ENCODE measurements at regions not wholly inside any gene's neighbourhood (a gene's known extent, or its start where the extent isn't known, plus 50 kb on each side); places are given as distances from the start of the nearest gene placed in this dataset.

GRCh38 chr7:46580766-46581165 lies 659.7 kb upstream of the IGFBP3 start:
- DNase-seq, result no peak
- H4K20me1 ChIP-seq (ENCODE audit: control insufficient read depth, insufficient read depth, low read length, poor library complexity, severe bottlenecking), result no peaks in the 10 kb centered on the region

GRCh38 chr7:46577394-46577793 lies 656.3 kb upstream of the IGFBP3 start:
- H3K9ac ChIP-seq (ENCODE audit: low read length), result no peak overlapping the region
- DNase-seq (no peak), ATAC-seq (ENCODE audit: low read depth) (no peak)
- H3K4me3 ChIP-seq (ENCODE audit: control extremely low read depth in 1 of 5, extremely low read depth in 1 of 5, insufficient read depth in 1 of 5, low read depth in 2 of 5, low read length in 4 of 5), result no peak overlapping the region
- no peaks in the 10 kb centered on the region for H3K27me3 ChIP-seq (replicated peaks in 1 of 4; ENCODE audit: control extremely low read depth in 1 of 4, control insufficient read depth in 3 of 4, insufficient read depth in 4 of 4, low read length in 3 of 4)
- peaks cover 0 to 3% (median 0%) of the 10 kb centered on the region in 3 donors for H3K9me3 ChIP-seq (ENCODE audit: control extremely low read depth in 1 of 3, control insufficient read depth in 2 of 3, insufficient read depth in 1 of 3, low read length in 2 of 3)
- H3K27ac ChIP-seq (ENCODE audit: low read length in 2 of 2), result no peak overlapping the region
- H3K36me3 ChIP-seq (replicated peaks in 1 of 2; ENCODE audit: control extremely low read depth in 1 of 2, control insufficient read depth in 1 of 2, extremely low read depth in 1 of 2, insufficient read depth in 2 of 2, low read length in 1 of 2), result no peaks in the 10 kb centered on the region
- H3K4me1 Mint-ChIP-seq, result no peaks in the 10 kb centered on the region
- H3K9me3 Mint-ChIP-seq (ENCODE audit: insufficient read depth), result peaks cover 2% of the 10 kb centered on the region
- 67% methylated on average over 1 of the region's 1 CpG for WGBS (ENCODE audit: insufficient coverage)
- no peak overlapping the region for H3K4me3 Mint-ChIP-seq
- POLR2A ChIA-PET, result no interaction called here
- no peaks in the 10 kb centered on the region for H3K27me3 Mint-ChIP-seq
- no peak for TF ChIP-seq EZH2 (IDR thresholded peaks at IDR 0.05; ENCODE audit: borderline replicate concordance, insufficient read depth, low read depth, low read length, poor library complexity, severe bottlenecking)
- TF ChIP-seq CTCF (IDR thresholded peaks at IDR 0.05), result no peak
- intact Hi-C loops (cut with micrococcal nuclease), result no loop called here
- no peak overlapping the region for H2AFZ ChIP-seq (ENCODE audit: insufficient read depth, low read depth, low read length, poor library complexity, severe bottlenecking)
- no peaks in the 10 kb centered on the region for H3K4me1 ChIP-seq (ENCODE audit: control insufficient read depth in 2 of 2, insufficient read depth in 2 of 2, low read length in 2 of 2)
- no peak overlapping the region for H3K4me2 ChIP-seq (replicated peaks; ENCODE audit: low read depth, low read length, poor library complexity, severe bottlenecking)
- H4K20me1 ChIP-seq (ENCODE audit: control insufficient read depth, insufficient read depth, low read length, poor library complexity, severe bottlenecking), result no peaks in the 10 kb centered on the region
- CTCF ChIA-PET, result no interaction called here
- H3K79me2 ChIP-seq (ENCODE audit: control insufficient read depth, insufficient read depth, low read length), result no peaks in the 10 kb centered on the region
- no peak overlapping the region for H3K27ac Mint-ChIP-seq

More at GRCh38 chr7:46580766-46581165, 659.7 kb upstream of the IGFBP3 start:
- H3K4me2 ChIP-seq (replicated peaks; ENCODE audit: low read depth, low read length, poor library complexity, severe bottlenecking), result no peak overlapping the region
- no peaks in the 10 kb centered on the region for H3K27me3 ChIP-seq (replicated peaks in 1 of 4; ENCODE audit: control extremely low read depth in 1 of 4, control insufficient read depth in 3 of 4, insufficient read depth in 4 of 4, low read length in 3 of 4)
- Mint-ChIP-seq H3K9me3 (ENCODE audit: insufficient read depth) (peaks cover 6% of the 10 kb centered on the region), H3K27me3 (no peaks in the 10 kb centered on the region), H3K4me1 (no peaks in the 10 kb centered on the region), H3K4me3 (no peak overlapping the region), H3K27ac (no peak overlapping the region)
- ChIA-PET CTCF (no interaction called here), POLR2A (no interaction called here)
- no peak overlapping the region for H3K27ac ChIP-seq (ENCODE audit: low read length in 2 of 2)
- no peaks in the 10 kb centered on the region for H3K4me1 ChIP-seq (ENCODE audit: control insufficient read depth in 2 of 2, insufficient read depth in 2 of 2, low read length in 2 of 2)
- H3K9me3 ChIP-seq (ENCODE audit: control extremely low read depth in 1 of 3, control insufficient read depth in 2 of 3, insufficient read depth in 1 of 3, low read length in 2 of 3), result peaks cover 0 to 3% (median 0%) of the 10 kb centered on the region in 3 donors
- no peak for TF ChIP-seq EZH2 (IDR thresholded peaks at IDR 0.05; ENCODE audit: borderline replicate concordance, insufficient read depth, low read depth, low read length, poor library complexity, severe bottlenecking)
- no peak for TF ChIP-seq CTCF (IDR thresholded peaks at IDR 0.05)
- intact Hi-C loops (cut with micrococcal nuclease), result no loop called here
- H3K36me3 ChIP-seq (replicated peaks in 1 of 2; ENCODE audit: control extremely low read depth in 1 of 2, control insufficient read depth in 1 of 2, extremely low read depth in 1 of 2, insufficient read depth in 2 of 2, low read length in 1 of 2), result no peaks in the 10 kb centered on the region
- no peak for ATAC-seq (ENCODE audit: low read depth)
- no peak overlapping the region for H2AFZ ChIP-seq (ENCODE audit: insufficient read depth, low read depth, low read length, poor library complexity, severe bottlenecking)
- WGBS (ENCODE audit: insufficient coverage), result 100% methylated on average over 1 of the region's 6 CpGs
- H3K79me2 ChIP-seq (ENCODE audit: control insufficient read depth, insufficient read depth, low read length), result no peaks in the 10 kb centered on the region
- H3K9ac ChIP-seq (ENCODE audit: low read length), result no peak overlapping the region
- H3K4me3 ChIP-seq (ENCODE audit: control extremely low read depth in 1 of 5, extremely low read depth in 1 of 5, insufficient read depth in 1 of 5, low read depth in 2 of 5, low read length in 4 of 5), result no peak overlapping the region
